HS-27A (cell line): ENCODE measurements at regions not wholly inside any gene's neighbourhood (a gene's known extent, or its start where the extent isn't known, plus 50 kb on each side); places are given as distances from the start of the nearest gene placed in this dataset.
"Not testable (repeated sequence)": the region's sequence is repeated elsewhere in the genome, so short reads cannot be mapped to it uniquely, and the experiment has no call there.

ENCODE experiments used
- DNase-seq: peaks from one replicate; pipeline ENCODE4 v3.0.0-alpha.2; 2012; ENCODE audit warnings: low read depth, missing footprints

- no peak for DNase-seq
Observed at GRCh38 chr6:74631564-74631963, 574.3 kb downstream of the COL12A1 start.

- DNase-seq, result no peak
Observed at GRCh38 chr6:74626288-74626687, 579.6 kb downstream of the COL12A1 start.

DNA sequence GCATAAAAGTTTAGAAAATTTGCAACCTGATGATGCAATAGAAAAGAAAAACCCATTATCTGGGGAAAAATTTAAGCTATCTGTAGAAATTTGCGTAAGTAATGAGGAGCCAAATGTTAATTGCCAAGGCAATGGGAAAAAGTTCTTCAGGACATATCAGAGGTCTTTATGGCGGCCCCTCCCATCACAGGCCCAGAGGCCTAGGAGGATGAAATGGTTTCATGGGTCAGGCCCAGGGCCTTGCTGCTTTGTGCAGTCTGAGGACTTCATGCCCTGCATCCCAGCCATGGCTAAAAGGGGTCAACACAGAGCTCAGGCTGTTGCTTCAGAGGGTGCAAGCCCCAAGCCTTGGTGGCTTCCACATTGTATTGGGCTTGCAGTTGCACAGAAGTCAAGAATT, 582.8 kb downstream of the COL12A1 start:
- DNase-seq, result no peak

GRCh38 chr6:74611220-74611619, 594.6 kb downstream of the COL12A1 start:
- DNase-seq, result no peak

- no peak for DNase-seq
Observed at GRCh38 chr6:74610352-74610751, 595.5 kb downstream of the COL12A1 start.

GRCh38 chr6:74609871-74610270, 596.0 kb downstream of the COL12A1 start:
- no peak for DNase-seq

DNA sequence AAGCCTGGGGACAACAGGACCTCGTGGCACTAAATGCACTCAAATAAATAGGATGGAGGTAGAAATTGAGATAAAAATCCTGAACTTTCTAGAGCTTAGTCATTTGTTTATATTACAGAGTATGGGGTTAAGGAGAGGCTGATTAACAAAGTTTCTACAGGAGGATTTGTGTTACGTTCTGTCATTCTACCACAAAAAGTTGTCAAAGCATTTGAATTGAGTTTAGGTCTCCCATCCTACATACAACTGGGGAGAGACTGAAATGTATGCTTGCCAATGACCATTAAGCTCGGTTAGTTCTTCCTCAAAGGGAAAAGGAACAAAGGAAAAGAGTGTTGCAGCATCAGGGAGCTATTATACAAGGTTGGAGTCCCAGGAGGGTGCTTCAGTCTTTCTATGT, 597.9 kb downstream of the COL12A1 start:
- DNase-seq, result no peak

GRCh38 chr6:74607468-74607867, 598.4 kb downstream of the COL12A1 start:
- no peak for DNase-seq

GRCh38 chr6:74606582-74607071, 599.2 kb downstream of the COL12A1 start:
- peak; percentile 71 for DNase-seq

- DNase-seq, result no peak
Observed at GRCh38 chr6:74605922-74606581, 599.8 kb downstream of the COL12A1 start.

- DNase-seq, result no peak
Observed at GRCh38 chr6:74604279-74604678, 601.6 kb downstream of the COL12A1 start.

- DNase-seq, result no peak
Observed at GRCh38 chr6:74603322-74604076, 602.4 kb downstream of the COL12A1 start.

- DNase-seq, result no peak
Observed at GRCh38 chr6:74602206-74602605, 603.6 kb downstream of the COL12A1 start.

DNA sequence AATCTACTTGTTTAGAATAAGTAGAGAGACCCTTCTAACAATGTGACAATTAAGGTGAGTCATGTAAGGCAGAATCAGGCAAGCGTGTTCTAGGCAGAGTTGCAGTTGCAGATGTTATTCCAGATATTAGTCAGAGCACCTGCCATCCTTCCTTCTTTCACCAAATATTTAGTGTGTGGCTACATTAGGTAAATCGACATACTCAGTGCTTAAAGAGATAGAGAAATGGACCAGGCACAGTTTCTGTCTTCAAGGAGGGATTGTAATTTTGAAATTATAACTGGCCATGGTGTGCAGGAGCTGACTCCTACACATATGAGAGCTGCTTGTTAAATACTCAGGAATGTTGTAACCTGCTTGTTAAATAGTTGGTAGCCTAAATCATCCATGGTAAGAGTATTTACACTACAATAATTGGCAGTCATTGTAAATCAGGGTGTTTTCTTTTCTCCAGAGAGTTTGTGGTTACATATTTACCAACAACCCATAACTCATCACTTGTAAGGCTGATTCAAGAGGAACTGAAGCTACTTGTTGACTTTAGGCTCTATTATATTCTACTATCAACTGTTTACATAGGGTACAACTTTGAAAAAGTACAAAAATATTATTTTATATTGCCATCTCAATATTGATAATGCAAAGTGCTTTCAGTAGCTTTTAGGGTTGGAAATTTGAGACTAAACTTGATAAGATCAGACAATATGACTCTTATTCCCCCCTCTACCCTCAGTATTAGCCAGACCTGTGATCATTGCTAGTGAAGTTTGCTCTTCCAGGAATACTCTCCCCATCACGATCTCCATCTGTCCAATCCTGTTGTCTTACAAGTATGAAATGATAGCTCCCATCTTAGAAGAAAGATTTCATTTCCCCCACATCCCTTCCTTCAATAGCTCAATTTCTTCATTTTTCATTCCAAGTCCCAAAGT, 607.1 kb downstream of the COL12A1 start:
- no peak for DNase-seq

DNA sequence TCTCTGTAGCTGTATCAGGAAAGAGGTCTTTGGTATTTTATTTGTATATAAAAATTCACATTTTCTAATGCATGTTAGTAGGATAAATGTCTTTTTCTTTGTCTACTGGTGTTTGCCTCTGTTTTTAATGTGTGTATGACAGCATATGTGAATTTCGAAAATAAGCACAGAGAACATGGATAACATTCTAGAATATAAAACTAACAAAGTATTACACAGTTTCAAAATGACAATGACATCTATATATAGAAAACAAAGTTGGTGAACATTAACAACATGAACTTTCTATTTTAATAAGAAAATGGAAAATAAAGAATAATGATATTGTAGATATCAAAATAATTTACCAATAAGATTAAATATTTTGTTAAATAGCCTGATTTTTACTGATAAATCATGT, 608.0 kb downstream of the COL12A1 start:
- DNase-seq, result no peak

DNA sequence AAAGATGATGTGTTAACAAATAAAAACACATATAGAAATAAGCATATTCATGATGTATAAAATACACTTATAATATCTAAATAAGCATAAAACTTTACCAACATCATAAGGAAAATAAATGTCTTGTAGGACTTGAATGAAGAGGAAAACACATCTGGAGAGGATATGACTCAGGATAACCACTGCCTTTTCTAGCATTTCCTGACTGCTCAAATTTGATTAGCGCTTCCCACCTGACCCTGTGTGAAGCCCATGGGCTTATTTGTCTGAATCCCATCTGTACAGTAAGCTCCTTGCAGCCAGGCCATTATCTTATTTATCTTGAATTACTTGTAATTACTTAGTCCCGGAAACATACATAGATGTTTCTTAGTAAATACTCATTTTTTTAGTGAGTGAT, 608.6 kb downstream of the COL12A1 start:
- DNase-seq, result no peak

- DNase-seq, result no peak
Observed at GRCh38 chr6:74596588-74596987, 609.3 kb downstream of the COL12A1 start.

DNA sequence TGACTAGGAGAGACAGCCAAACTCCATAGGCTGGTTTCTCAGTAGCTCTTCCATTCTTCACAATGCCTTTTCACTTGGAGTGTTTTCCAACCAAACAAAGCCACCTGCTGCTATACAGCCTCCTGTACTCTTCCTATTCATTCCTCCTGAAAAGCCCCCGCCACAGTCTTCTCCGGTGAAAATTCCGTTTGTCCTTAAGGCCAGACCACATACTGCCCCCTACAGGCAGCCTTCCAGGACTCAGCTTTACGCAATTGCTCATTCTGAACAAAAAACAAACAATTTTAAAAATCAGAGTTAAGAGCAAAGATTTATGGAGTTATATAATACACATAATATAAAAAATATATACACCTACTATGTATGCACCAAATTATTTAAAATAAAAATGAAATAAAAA, 611.5 kb downstream of the COL12A1 start:
- not testable (repeated sequence) for DNase-seq

DNA sequence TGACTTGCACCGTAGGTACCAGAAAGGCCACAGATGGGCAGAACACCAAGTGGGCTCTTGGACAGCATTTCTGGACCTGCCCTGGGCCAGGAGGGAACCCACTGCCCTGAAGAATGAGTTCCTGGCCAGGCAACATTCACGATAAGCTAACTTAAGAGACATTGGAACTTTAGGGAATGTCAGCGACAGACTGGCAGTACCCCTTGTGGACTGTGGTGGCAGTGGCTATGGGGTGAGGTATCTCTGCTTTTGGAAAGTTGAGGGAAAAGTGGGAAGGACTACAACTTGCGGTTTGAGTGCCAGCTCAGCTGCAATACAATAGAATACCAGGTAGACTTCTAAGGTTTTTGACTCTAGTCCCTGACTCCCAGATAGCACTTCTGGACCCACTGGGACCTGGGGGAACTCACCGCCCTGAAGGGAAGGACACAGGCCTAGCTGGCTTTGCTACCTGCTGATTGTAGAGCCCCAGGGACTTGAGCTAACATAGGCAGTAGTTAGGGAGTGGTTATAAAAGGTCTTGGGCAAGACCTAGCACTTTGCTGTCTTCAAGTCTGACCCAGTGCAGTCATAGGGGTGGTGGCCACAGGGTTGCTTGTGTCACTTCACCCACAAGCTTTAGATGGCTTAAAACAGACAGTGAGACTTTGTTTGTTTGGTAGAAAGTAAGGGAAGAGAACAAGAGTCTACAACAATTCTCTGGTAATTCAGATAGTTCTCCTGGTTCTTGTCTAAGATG, 617.6 kb downstream of the COL12A1 start:
- DNase-seq, result no peak

- no peak for DNase-seq
Observed at GRCh38 chr6:74587386-74587785, 618.5 kb downstream of the COL12A1 start.

DNA sequence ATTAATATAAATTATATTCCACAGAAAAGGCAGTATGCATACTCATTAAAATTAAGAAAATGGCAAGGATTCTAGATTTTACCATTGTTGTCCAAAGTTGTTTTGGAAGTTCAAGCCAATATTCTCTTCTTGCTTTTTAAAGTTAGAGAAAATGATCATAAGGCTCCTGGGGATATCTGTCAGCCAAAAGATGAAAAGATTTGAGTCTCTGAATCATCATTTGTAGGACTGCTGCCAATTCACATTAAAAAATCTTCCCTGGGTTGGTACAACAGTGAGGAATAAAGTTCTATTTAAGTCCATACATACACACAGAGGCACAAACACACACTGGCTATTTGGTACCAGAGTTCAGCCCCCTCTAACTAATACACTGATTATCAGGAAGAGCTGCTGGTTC, 620.1 kb downstream of the COL12A1 start:
- no peak for DNase-seq

DNA sequence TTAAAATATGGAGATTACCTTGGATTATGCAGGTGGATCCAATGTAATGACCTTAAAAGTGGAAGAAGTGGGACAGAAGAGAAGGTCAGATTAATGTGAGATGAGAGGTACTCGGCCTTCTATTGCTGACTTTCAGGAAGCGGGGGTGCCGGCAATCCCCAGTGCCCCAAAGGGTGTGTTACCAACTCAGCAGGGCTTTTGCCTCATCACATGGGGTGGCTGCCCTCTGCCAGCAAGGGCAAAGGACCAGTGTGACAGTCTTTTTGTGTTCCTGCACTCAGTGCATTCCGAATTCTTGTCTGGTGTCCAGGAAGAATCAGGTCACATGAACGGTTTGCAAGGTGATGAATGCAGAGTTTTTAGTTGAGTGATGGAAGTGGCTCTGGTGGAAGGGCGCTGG, 624.2 kb downstream of the COL12A1 start:
- no peak for DNase-seq
